HG03442 (cell line): ENCODE measurements at regions not wholly inside any gene's neighbourhood (a gene's known extent, or its start where the extent isn't known, plus 50 kb on each side); places are given as distances from the start of the nearest gene placed in this dataset.
A peak's percentile ranks its signal among the peaks of the same experiment; 100 is the strongest.
"Not testable (repeated sequence)": the region's sequence is repeated elsewhere in the genome, so short reads cannot be mapped to it uniquely, and the experiment has no call there.

Experiments
- ATAC-seq: cut with Tn5 transposase; IDR thresholded peaks from one replicate; pipeline ENCODE4 v1.9.1; 2021; ENCODE audit warnings: mild to moderate bottlenecking, moderate library complexity; ENCODE audit not compliant: unreplicated experiment

GRCh38 chr9:106478727-106479126, 384.2 kb upstream of the ZNF462 start:
- ATAC-seq: no peak

GRCh38 chr9:106479679-106480078, 383.3 kb upstream of the ZNF462 start:
- ATAC-seq: no peak

GRCh38 chr9:106481013-106481609, 381.9 kb upstream of the ZNF462 start:
- ATAC-seq: no peak

GRCh38 chr9:106482733-106483132, 380.2 kb upstream of the ZNF462 start:
- no peak for ATAC-seq

- ATAC-seq: no peak
Measured at GRCh38 chr9:106486685-106487084, 376.3 kb upstream of the ZNF462 start.

- ATAC-seq: no peak
Measured at GRCh38 chr9:106487266-106487665, 375.7 kb upstream of the ZNF462 start.

GRCh38 chr9:106492126-106492525, 370.8 kb upstream of the ZNF462 start:
- ATAC-seq: not testable (repeated sequence)

- no peak for ATAC-seq
Measured at GRCh38 chr9:106500171-106500570, 362.8 kb upstream of the ZNF462 start.

GRCh38 chr9:106501210-106501609, 361.8 kb upstream of the ZNF462 start:
- ATAC-seq: not testable (repeated sequence)

- no peak for ATAC-seq
Measured at GRCh38 chr9:106502930-106503329, 360.0 kb upstream of the ZNF462 start.

- peak; percentile 75 for ATAC-seq
Measured at GRCh38 chr9:106503759-106504158, 359.2 kb upstream of the ZNF462 start.

- no peak for ATAC-seq
Measured at GRCh38 chr9:106526716-106527204, 336.2 kb upstream of the ZNF462 start.

- ATAC-seq: no peak
Measured at GRCh38 chr9:106528158-106528557, 334.8 kb upstream of the ZNF462 start.

GRCh38 chr9:106529616-106530015, 333.4 kb upstream of the ZNF462 start:
- no peak for ATAC-seq

GRCh38 chr9:106531491-106531890, 331.5 kb upstream of the ZNF462 start:
- ATAC-seq: no peak

GRCh38 chr9:106532306-106533015, 330.5 kb upstream of the ZNF462 start:
- ATAC-seq: no peak

- no peak for ATAC-seq
Measured at GRCh38 chr9:106534800-106535199, 328.2 kb upstream of the ZNF462 start.

- ATAC-seq: no peak
Measured at GRCh38 chr9:106535439-106535838, 327.5 kb upstream of the ZNF462 start.

GRCh38 chr9:106557996-106558667, 304.8 kb upstream of the ZNF462 start:
- ATAC-seq: no peak

- no peak for ATAC-seq
Measured at GRCh38 chr9:106560540-106560939, 302.4 kb upstream of the ZNF462 start.

GRCh38 chr9:106575823-106576222, 287.1 kb upstream of the ZNF462 start:
- no peak for ATAC-seq

- ATAC-seq: no peak
Measured at GRCh38 chr9:106576232-106576760, 286.7 kb upstream of the ZNF462 start.
